ENCODE measurements at regions not wholly inside any gene's neighbourhood (a gene's known extent, or its start where the extent isn't known, plus 50 kb on each side); places are given as distances from the start of the nearest gene placed in this dataset.

GRCh38 chrX:39427492-39427891, 626.2 kb downstream of the MID1IP1 start:
- Histone ChIP-seq H3K4me1 (ENCODE audit: insufficient read depth, low read length) (no peaks in the 10 kb centered on the region), H3K56ac (ENCODE audit: insufficient read length, low read depth, low read length) (no peak overlapping the region), H3K23me2 (ENCODE audit: insufficient read length, low read depth, low read length, poor library complexity, severe bottlenecking) (no peaks in the 10 kb centered on the region), H3K4ac (ENCODE audit: low read depth, low read length) (no peak overlapping the region), H2BK12ac (ENCODE audit: insufficient read length, low read depth, low read length) (no peak overlapping the region), H2BK15ac (ENCODE audit: low read depth, low read length) (no peak overlapping the region), H2AK5ac (ENCODE audit: insufficient read length, low read length) (no peak overlapping the region), H3K18ac (ENCODE audit: insufficient read length, low read depth, low read length) (no peak overlapping the region), H4K91ac (ENCODE audit: insufficient read length, low read depth, low read length) (no peak overlapping the region), H2BK20ac (ENCODE audit: low read depth, low read length, poor library complexity, severe bottlenecking) (no peak overlapping the region), H2BK5ac (ENCODE audit: insufficient read length, low read length) (no peak overlapping the region), H3K14ac (ENCODE audit: insufficient read depth, low read length) (no peak overlapping the region), H4K8ac (replicated peaks; ENCODE audit: insufficient read length, low read depth, low read length) (no peak overlapping the region), H3K9ac (ENCODE audit: extremely low read depth, insufficient read length, low read length) (no peak overlapping the region), H3K27ac (ENCODE audit: insufficient read length, low read depth, low read length) (no peak overlapping the region), H3K9me3 (ENCODE audit: control insufficient read depth, low read depth, low read length) (no peaks in the 10 kb centered on the region), H3T11ph (ENCODE audit: low read length) (no peak overlapping the region), H3K23ac (ENCODE audit: insufficient read length, low read depth, low read length) (no peak overlapping the region), H3K79me2 (ENCODE audit: insufficient read depth, low read length) (no peaks in the 10 kb centered on the region), H3K79me1 (ENCODE audit: insufficient read depth, low read depth, low read length, poor library complexity, severe bottlenecking) (no peaks in the 10 kb centered on the region), H2AFZ (ENCODE audit: low read length) (no peak overlapping the region), H4K5ac (ENCODE audit: insufficient read length, low read depth, low read length) (no peak overlapping the region), H2BK120ac (ENCODE audit: low read depth, low read length, poor library complexity, severe bottlenecking) (no peak overlapping the region), H4K20me1 (ENCODE audit: control insufficient read depth, insufficient read depth, insufficient read length) (no peaks in the 10 kb centered on the region), H3K27me3 (ENCODE audit: insufficient read depth, low read length) (no peaks in the 10 kb centered on the region), H3K4me2 (ENCODE audit: insufficient read depth, insufficient read length, low read length) (no peak overlapping the region)
- Mint-ChIP-seq H3K27ac (no peak overlapping the region), H3K9me3 (peaks cover 68 to 77% of the 10 kb centered on the region in 2 experiments), H3K36me3 (ENCODE audit: insufficient read depth in 1 of 3, low read depth in 3 of 3) (peaks cover 0 to 2% (median 0%) of the 10 kb centered on the region in 3 experiments; a peak in 1 of 7 replicates), H3K4me1 (peaks cover 0 to 3% of the 10 kb centered on the region in 2 experiments; a peak in 1 of 4 replicates), H3K4me3 (no peak overlapping the region), H3K27me3 (ENCODE audit: low read depth) (peaks cover 2% of the 10 kb centered on the region; the same call in 1 of the 2 replicates)
- no peak for DNase-seq
- WGBS (ENCODE audit: extremely low coverage, insufficient read length, low lambda C conversion rate), result no CpG with 5 or more reads among the region's 6 CpGs
- TF ChIP-seq CTCF (conservative IDR thresholded peaks at IDR 0.05), result no peak

Data from H9 (cell line).